SK-N-MC (cell line): ENCODE measurements at regions not wholly inside any gene's neighbourhood (a gene's known extent, or its start where the extent isn't known, plus 50 kb on each side); places are given as distances from the start of the nearest gene placed in this dataset.

Source experiments
- EZH2 ChIP-seq: fragments of 200-600 bp; sonication (generic); IDR thresholded peaks from one replicate; pipeline ENCODE4 v1.6.1; 2017; ENCODE audit warnings: antibody characterized with exemption
- FOXP2 ChIP-seq: optimal IDR thresholded peaks from 2 replicates; pipeline ENCODE3; 2011; ENCODE audit warnings: mild to moderate bottlenecking, moderate library complexity; ENCODE audit not compliant: insufficient read depth; ENCODE audit errors: extremely low read length, control extremely low read depth
- POLR2AphosphoS5 ChIP-seq: IDR thresholded peaks from 2 replicates; pipeline ENCODE4 v1.6.1; 2012; ENCODE audit warnings: mild to moderate bottlenecking, low read depth, low read length, borderline replicate concordance

DNA sequence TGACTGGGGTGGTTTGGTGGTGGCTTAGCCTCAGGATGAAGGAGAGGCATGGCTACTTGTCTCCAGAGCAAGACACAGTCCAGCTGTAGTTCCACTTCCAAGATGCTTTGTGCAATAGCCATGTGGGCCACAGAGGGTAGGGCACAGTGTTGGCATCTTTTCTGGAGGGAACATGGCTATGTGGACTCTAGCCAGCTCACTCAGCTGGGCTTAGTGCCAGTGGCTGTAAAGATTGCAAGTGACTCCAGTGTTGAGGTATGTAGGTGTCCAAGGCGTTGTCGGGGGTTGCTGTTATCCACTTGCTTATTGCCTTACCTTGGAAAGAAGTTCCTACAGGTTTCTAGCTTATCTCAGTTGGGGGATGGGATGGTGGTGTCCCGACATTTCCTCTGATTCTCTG, 233.4 kb downstream of the CD109 start:
- TF ChIP-seq EZH2: no peak
- TF ChIP-seq POLR2AphosphoS5: no peak
- no peak for TF ChIP-seq FOXP2
